Stimulated activated memory B cell treated with anti-CD40 and anti-IgM and Interleukin-4, amounts not matched to agents 10 μg/mL and 1 μg/mL and 100 μg/mL, for 72 hours (primary cell): ENCODE measurements at regions not wholly inside any gene's neighbourhood (a gene's known extent, or its start where the extent isn't known, plus 50 kb on each side); places are given as distances from the start of the nearest gene placed in this dataset.

Experiments used
- ATAC-seq: fragments of 150-1000 bp; cut with Tn5 transposase; 2 replicates; pipeline ENCODE4 v1.10.0; 2021
- H3K27ac Mint-ChIP-seq: one replicate; pipeline ENCODE4 v1.8.0; 2022; ENCODE audit warnings: mild to moderate bottlenecking, mixed read lengths
- H3K27me3 Mint-ChIP-seq: one replicate; pipeline ENCODE4 v1.8.0; 2022; ENCODE audit warnings: mixed read lengths
- H3K36me3 Mint-ChIP-seq: one replicate; pipeline ENCODE4 v1.8.0; 2022; ENCODE audit warnings: mixed read lengths
- H3K4me1 Mint-ChIP-seq: one replicate; pipeline ENCODE4 v1.8.0; 2022; ENCODE audit warnings: mixed read lengths
- H3K4me3 Mint-ChIP-seq: one replicate; pipeline ENCODE4 v1.8.0; 2022; ENCODE audit warnings: mild to moderate bottlenecking, moderate library complexity, mixed read lengths
- H3K9me3 Mint-ChIP-seq: one replicate; pipeline ENCODE4 v1.8.0; 2022; ENCODE audit warnings: mixed read lengths

- Mint-ChIP-seq H3K27me3 (no peaks in the 10 kb centered on the region), H3K4me1 (no peaks in the 10 kb centered on the region), H3K9me3 (no peaks in the 10 kb centered on the region), H3K36me3 (no peaks in the 10 kb centered on the region), H3K27ac (no peak overlapping the region), H3K4me3 (no peak overlapping the region)
- no peak for ATAC-seq
Measured at GRCh38 chr7:82701949-82702348, 258.4 kb upstream of the CACNA2D1 start.

- Mint-ChIP-seq H3K27me3 (no peaks in the 10 kb centered on the region), H3K4me3 (no peak overlapping the region), H3K36me3 (no peaks in the 10 kb centered on the region), H3K9me3 (no peaks in the 10 kb centered on the region), H3K27ac (no peak overlapping the region), H3K4me1 (no peaks in the 10 kb centered on the region)
- no peak for ATAC-seq
Measured at GRCh38 chr7:82700741-82701140, 257.2 kb upstream of the CACNA2D1 start.

DNA sequence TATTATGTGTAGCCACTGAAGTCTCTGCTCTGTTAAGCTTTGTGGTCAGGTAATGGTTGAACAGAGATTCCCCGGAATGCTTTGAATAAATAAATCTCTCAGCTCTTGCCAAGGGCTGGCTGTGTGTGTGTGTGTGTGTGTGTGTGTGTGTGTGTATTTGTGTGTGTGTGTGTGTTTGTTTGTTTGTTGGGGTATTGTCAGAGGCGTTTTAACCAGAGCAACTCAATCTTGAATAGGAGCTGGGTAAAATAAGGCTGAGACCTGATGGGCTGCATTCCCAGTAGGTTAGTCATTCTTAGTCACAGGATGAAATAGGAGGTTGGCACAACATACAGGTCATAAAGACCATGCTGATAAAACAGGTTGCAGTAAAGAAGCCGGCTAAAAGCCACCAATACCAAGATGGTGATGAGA lies 256.2 kb upstream of the CACNA2D1 start:
- no peaks in the 10 kb centered on the region for H3K4me1 Mint-ChIP-seq
- H3K27ac Mint-ChIP-seq = no peak overlapping the region
- no peaks in the 10 kb centered on the region for H3K27me3 Mint-ChIP-seq
- no peaks in the 10 kb centered on the region for H3K9me3 Mint-ChIP-seq
- no peak overlapping the region for H3K4me3 Mint-ChIP-seq
- no peak for ATAC-seq
- no peaks in the 10 kb centered on the region for H3K36me3 Mint-ChIP-seq

GRCh38 chr7:82697897-82698296 lies 254.3 kb upstream of the CACNA2D1 start:
- Mint-ChIP-seq H3K27ac (no peak overlapping the region), H3K27me3 (no peaks in the 10 kb centered on the region), H3K4me3 (no peak overlapping the region), H3K4me1 (no peaks in the 10 kb centered on the region), H3K36me3 (no peaks in the 10 kb centered on the region), H3K9me3 (no peaks in the 10 kb centered on the region)
- ATAC-seq = no peak

DNA sequence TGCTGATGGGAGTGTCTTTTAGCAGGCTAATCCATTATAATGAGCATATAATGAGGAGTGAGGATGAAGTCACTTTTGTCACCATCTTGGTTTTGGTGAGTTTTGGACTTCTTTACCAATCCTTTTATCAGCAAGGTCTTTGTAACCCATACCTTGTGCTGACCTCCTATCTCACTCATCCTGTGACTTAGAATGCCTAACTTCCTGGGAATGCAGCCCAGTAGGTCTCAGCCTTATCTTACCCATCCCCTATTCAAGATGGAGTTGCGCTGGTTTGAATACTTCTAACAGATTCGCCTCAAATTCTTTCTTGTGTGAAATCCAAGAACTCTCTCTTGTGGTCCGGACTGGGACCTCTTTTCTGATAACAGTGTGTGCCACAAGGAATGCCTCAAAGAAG lies 253.1 kb upstream of the CACNA2D1 start:
- H3K4me3 Mint-ChIP-seq = no peak overlapping the region
- peaks cover 1% of the 10 kb centered on the region for H3K9me3 Mint-ChIP-seq
- no peak for ATAC-seq
- H3K27me3 Mint-ChIP-seq = no peaks in the 10 kb centered on the region
- H3K27ac Mint-ChIP-seq = no peak overlapping the region
- no peaks in the 10 kb centered on the region for H3K36me3 Mint-ChIP-seq
- no peaks in the 10 kb centered on the region for H3K4me1 Mint-ChIP-seq

GRCh38 chr7:82694022-82694421 lies 250.4 kb upstream of the CACNA2D1 start:
- Mint-ChIP-seq H3K9me3 (peaks cover 4% of the 10 kb centered on the region), H3K4me3 (no peak overlapping the region), H3K27me3 (no peaks in the 10 kb centered on the region), H3K27ac (no peak overlapping the region), H3K36me3 (no peaks in the 10 kb centered on the region), H3K4me1 (no peaks in the 10 kb centered on the region)
- ATAC-seq = no peak

- H3K4me3 Mint-ChIP-seq = no peak overlapping the region
Measured at GRCh38 chr7:82690929-82691328, 247.4 kb upstream of the CACNA2D1 start.

DNA sequence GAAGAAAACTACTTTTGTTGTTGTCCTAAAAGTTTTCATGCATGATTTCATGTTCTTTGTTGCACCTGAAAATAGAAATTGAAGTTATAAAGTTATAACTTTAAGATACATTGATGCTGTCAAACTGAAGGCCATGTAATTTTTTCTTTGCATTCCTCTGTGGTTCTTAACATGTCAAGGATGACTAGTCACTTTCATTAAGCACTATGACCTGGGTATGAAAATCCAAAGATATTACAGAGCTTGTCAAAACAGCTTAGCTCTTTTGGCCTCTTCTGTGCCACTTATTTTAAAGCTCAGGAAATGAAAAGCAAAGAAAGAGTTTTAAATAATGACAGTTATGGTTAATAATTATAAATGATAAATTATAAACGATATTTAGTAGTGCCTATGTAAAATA lies 241.6 kb upstream of the CACNA2D1 start:
- no peaks in the 10 kb centered on the region for H3K36me3 Mint-ChIP-seq
- peaks cover 2% of the 10 kb centered on the region for H3K9me3 Mint-ChIP-seq
- no peaks in the 10 kb centered on the region for H3K27me3 Mint-ChIP-seq
- no peaks in the 10 kb centered on the region for H3K4me1 Mint-ChIP-seq
- no peak for ATAC-seq
- H3K27ac Mint-ChIP-seq = no peak overlapping the region
- H3K4me3 Mint-ChIP-seq = no peak overlapping the region

More at GRCh38 chr7:82690929-82691328, 247.4 kb upstream of the CACNA2D1 start:
- H3K27ac Mint-ChIP-seq = no peak overlapping the region
- H3K9me3 Mint-ChIP-seq = peaks cover 4% of the 10 kb centered on the region
- no peaks in the 10 kb centered on the region for H3K4me1 Mint-ChIP-seq
- H3K36me3 Mint-ChIP-seq = no peaks in the 10 kb centered on the region
- ATAC-seq = no peak
- H3K27me3 Mint-ChIP-seq = no peaks in the 10 kb centered on the region

GRCh38 chr7:82678716-82679115 lies 235.1 kb upstream of the CACNA2D1 start:
- H3K4me1 Mint-ChIP-seq = no peaks in the 10 kb centered on the region
- no peaks in the 10 kb centered on the region for H3K27me3 Mint-ChIP-seq
- no peak overlapping the region for H3K4me3 Mint-ChIP-seq
- peaks cover 8% of the 10 kb centered on the region for H3K9me3 Mint-ChIP-seq
- no peak overlapping the region for H3K27ac Mint-ChIP-seq
- no peaks in the 10 kb centered on the region for H3K36me3 Mint-ChIP-seq
- ATAC-seq = no peak

DNA sequence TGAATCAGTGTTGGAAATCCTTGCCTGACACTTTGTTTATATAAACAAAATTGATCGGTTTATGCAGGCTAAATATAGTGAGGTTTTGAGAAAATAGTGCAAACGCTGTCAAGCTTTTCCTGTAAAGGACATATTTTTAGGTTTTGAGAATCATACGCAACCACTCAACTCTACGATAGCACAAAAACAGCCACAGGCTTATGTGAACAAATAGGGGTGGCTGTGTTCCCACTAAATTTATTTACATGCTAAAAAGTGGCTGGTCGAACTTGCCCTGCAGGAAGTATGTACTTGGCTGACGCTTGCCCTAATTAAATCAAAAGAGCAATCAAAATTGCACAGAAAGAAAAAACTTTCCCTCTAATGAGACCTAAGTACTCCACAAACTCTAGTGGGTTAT lies 234.7 kb upstream of the CACNA2D1 start:
- H3K4me3 Mint-ChIP-seq = no peak overlapping the region
- no peaks in the 10 kb centered on the region for H3K27me3 Mint-ChIP-seq
- H3K4me1 Mint-ChIP-seq = no peaks in the 10 kb centered on the region
- H3K9me3 Mint-ChIP-seq = peaks cover 7% of the 10 kb centered on the region
- no peaks in the 10 kb centered on the region for H3K36me3 Mint-ChIP-seq
- no peak overlapping the region for H3K27ac Mint-ChIP-seq
- no peak for ATAC-seq

- Mint-ChIP-seq H3K36me3 (no peaks in the 10 kb centered on the region), H3K9me3 (peaks cover 7% of the 10 kb centered on the region), H3K27ac (no peak overlapping the region), H3K4me3 (no peak overlapping the region), H3K4me1 (no peaks in the 10 kb centered on the region), H3K27me3 (no peaks in the 10 kb centered on the region)
- no peak for ATAC-seq
Measured at GRCh38 chr7:82677493-82677892, 233.9 kb upstream of the CACNA2D1 start.

DNA sequence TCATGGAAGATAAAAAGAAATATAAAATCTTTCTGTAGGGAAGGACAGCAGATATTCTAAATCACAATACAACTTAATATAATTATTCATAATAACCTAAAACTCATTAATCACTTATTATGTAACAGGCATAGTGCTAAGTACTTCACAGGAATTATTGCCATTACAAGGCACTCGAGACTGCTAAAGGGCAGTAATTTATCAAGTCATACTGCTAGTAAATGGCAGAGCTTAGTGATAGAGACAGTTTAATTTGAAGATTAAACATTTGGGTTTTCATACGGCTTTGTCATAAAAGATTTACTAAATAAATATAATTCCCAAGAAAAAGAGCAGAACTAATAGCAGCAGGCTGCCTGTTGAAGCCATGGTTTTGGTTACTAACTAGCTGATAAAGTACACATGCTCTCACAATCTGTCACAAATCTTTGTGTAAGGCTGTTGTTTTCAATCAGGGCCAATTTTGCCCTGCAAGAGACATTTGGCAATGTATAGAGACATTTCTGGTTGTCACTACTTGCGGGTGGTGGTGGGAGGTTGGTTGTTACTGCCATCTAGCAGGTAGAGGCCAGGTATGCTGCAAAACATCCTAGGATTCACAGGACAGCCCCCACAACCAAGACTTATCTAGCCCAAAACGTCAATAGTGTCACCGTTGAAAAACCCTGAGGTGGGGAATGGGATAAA lies 233.3 kb upstream of the CACNA2D1 start:
- ATAC-seq = no peak

GRCh38 chr7:82675396-82675795 lies 231.8 kb upstream of the CACNA2D1 start:
- Mint-ChIP-seq H3K27me3 (no peaks in the 10 kb centered on the region), H3K36me3 (no peaks in the 10 kb centered on the region), H3K27ac (no peak overlapping the region), H3K4me1 (no peaks in the 10 kb centered on the region), H3K4me3 (no peak overlapping the region), H3K9me3 (peaks cover 7% of the 10 kb centered on the region)
- no peak for ATAC-seq

More for the DNA sequence above, 233.3 kb upstream of the CACNA2D1 start:
- H3K9me3 Mint-ChIP-seq = peaks cover 7% of the 10 kb centered on the region
- no peaks in the 10 kb centered on the region for H3K4me1 Mint-ChIP-seq
- no peaks in the 10 kb centered on the region for H3K36me3 Mint-ChIP-seq
- no peaks in the 10 kb centered on the region for H3K27me3 Mint-ChIP-seq
- no peak overlapping the region for H3K27ac Mint-ChIP-seq
- H3K4me3 Mint-ChIP-seq = no peak overlapping the region

GRCh38 chr7:82674268-82674667 lies 230.7 kb upstream of the CACNA2D1 start:
- Mint-ChIP-seq H3K27ac (no peak overlapping the region), H3K36me3 (no peaks in the 10 kb centered on the region), H3K4me1 (no peaks in the 10 kb centered on the region), H3K4me3 (no peak overlapping the region), H3K9me3 (peaks cover 6% of the 10 kb centered on the region), H3K27me3 (no peaks in the 10 kb centered on the region)
- no peak for ATAC-seq

GRCh38 chr7:82672078-82672477 lies 228.5 kb upstream of the CACNA2D1 start:
- Mint-ChIP-seq H3K4me1 (no peaks in the 10 kb centered on the region), H3K27me3 (no peaks in the 10 kb centered on the region), H3K9me3 (peaks cover 5% of the 10 kb centered on the region), H3K36me3 (no peaks in the 10 kb centered on the region), H3K27ac (no peak overlapping the region), H3K4me3 (no peak overlapping the region)
- no peak for ATAC-seq

- Mint-ChIP-seq H3K9me3 (peaks cover 2% of the 10 kb centered on the region), H3K36me3 (no peaks in the 10 kb centered on the region), H3K4me3 (no peak overlapping the region), H3K27me3 (no peaks in the 10 kb centered on the region), H3K4me1 (no peaks in the 10 kb centered on the region), H3K27ac (no peak overlapping the region)
- no peak for ATAC-seq
Measured at GRCh38 chr7:82669141-82669540, 225.6 kb upstream of the CACNA2D1 start.

DNA sequence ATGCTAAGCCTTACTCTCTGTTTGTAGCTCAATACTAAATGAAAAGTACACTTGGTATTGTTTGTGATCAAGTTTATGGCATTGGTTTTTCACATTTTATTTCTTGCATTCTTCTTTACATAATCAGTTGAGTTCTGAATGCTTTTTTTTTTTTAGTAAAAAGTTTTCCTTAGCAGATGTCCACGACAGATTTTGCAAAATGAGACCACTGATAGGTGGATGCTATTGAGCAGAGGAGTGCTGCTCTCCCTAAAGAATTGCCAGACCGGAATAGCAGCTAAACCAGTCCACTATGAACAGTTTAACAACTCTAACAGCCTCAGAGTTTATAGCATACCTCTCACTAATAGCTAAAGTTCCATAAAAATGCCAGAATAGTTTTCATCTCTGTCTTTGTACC lies 225.1 kb upstream of the CACNA2D1 start:
- Mint-ChIP-seq H3K27me3 (no peaks in the 10 kb centered on the region), H3K27ac (no peak overlapping the region), H3K9me3 (peaks cover 2% of the 10 kb centered on the region), H3K4me3 (no peak overlapping the region), H3K36me3 (no peaks in the 10 kb centered on the region), H3K4me1 (no peaks in the 10 kb centered on the region)
- no peak for ATAC-seq
